Cardiac fibroblast (primary cell): ENCODE measurements at regions not wholly inside any gene's neighbourhood (a gene's known extent, or its start where the extent isn't known, plus 50 kb on each side); places are given as distances from the start of the nearest gene placed in this dataset.

Experiments used
- DNase-seq, 2 donors: peaks; one replicate each; pipeline versions ENCODE4 v3.0.0 to v3.0.0-alpha.2; 2010; ENCODE audit warnings: low read depth in 2 of 2
- H3K4me3 ChIP-seq, 2 donors: replicated peaks in 1 of 2; 1 replicate in 1 of 2; 2 replicates in 1 of 2; pipeline ENCODE4 v1.5.1; 2011; ENCODE audit warnings: low read depth in 2 of 2, low read length in 2 of 2, mild to moderate bottlenecking in 2 of 2, moderate library complexity in 1 of 2
- TF ChIP-seq, protein P1 (sequence below): IDR thresholded peaks from one replicate; pipeline ENCODE4 v1.5.1; 2011; ENCODE audit warnings: low read depth, mild to moderate bottlenecking, low read length, inconsistent platforms

DNA sequence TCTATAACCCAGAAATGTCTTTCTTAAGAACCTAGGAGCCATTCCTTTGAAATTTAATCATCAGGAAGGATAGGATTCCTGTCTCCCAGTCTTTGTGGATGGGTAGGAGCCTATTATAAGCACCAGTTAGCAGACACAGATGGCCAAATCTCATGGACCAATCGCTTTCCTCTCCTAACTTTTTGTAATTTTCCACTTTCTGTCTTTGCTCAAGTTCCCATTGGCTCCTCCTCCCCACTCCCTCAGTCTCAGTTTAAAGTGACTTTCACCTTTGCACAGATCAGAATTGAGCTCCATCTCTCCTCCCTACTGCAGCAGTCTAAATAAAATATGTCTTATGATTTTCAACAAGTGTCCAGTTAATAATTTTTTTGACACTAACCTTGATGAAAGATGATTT is 192.3 kb downstream of the HS3ST3A1 start:
- no peak overlapping the region for H3K4me3 ChIP-seq
- TF ChIP-seq, protein P1, sequence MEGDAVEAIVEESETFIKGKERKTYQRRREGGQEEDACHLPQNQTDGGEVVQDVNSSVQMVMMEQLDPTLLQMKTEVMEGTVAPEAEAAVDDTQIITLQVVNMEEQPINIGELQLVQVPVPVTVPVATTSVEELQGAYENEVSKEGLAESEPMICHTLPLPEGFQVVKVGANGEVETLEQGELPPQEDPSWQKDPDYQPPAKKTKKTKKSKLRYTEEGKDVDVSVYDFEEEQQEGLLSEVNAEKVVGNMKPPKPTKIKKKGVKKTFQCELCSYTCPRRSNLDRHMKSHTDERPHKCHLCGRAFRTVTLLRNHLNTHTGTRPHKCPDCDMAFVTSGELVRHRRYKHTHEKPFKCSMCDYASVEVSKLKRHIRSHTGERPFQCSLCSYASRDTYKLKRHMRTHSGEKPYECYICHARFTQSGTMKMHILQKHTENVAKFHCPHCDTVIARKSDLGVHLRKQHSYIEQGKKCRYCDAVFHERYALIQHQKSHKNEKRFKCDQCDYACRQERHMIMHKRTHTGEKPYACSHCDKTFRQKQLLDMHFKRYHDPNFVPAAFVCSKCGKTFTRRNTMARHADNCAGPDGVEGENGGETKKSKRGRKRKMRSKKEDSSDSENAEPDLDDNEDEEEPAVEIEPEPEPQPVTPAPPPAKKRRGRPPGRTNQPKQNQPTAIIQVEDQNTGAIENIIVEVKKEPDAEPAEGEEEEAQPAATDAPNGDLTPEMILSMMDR = no peak
- DNase-seq = no peak

DNA sequence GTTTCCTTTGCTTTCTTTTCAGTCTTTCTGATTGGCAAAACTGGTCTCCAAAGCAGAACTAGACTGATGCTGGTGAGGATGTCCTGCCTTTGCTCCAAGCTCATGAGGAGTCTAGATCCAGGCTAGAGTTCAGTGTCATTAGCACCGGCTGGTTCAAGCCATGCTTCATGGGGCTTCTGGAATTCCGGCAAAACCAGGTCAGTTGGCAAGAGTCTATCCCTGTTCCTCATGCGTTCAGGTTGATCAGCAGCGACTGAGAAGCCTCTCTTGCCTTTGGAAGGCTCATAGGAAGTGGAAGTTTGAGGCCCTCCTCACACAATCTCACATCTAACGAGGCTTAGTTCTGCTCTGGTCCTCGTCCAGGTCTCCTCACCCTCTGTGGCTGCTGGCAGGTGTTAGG is 194.3 kb downstream of the HS3ST3A1 start:
- TF ChIP-seq, protein P1 = no peak
- no peak for DNase-seq
- no peak overlapping the region for H3K4me3 ChIP-seq

- DNase-seq = no peak
- TF ChIP-seq, protein P1 = no peak
- no peak overlapping the region for H3K4me3 ChIP-seq
Measured at GRCh38 chr17:13405807-13406206, 195.9 kb downstream of the HS3ST3A1 start.

GRCh38 chr17:13405080-13405479 is 196.6 kb downstream of the HS3ST3A1 start:
- H3K4me3 ChIP-seq = no peak overlapping the region
- no peak for DNase-seq
- TF ChIP-seq, protein P1 = no peak

DNA sequence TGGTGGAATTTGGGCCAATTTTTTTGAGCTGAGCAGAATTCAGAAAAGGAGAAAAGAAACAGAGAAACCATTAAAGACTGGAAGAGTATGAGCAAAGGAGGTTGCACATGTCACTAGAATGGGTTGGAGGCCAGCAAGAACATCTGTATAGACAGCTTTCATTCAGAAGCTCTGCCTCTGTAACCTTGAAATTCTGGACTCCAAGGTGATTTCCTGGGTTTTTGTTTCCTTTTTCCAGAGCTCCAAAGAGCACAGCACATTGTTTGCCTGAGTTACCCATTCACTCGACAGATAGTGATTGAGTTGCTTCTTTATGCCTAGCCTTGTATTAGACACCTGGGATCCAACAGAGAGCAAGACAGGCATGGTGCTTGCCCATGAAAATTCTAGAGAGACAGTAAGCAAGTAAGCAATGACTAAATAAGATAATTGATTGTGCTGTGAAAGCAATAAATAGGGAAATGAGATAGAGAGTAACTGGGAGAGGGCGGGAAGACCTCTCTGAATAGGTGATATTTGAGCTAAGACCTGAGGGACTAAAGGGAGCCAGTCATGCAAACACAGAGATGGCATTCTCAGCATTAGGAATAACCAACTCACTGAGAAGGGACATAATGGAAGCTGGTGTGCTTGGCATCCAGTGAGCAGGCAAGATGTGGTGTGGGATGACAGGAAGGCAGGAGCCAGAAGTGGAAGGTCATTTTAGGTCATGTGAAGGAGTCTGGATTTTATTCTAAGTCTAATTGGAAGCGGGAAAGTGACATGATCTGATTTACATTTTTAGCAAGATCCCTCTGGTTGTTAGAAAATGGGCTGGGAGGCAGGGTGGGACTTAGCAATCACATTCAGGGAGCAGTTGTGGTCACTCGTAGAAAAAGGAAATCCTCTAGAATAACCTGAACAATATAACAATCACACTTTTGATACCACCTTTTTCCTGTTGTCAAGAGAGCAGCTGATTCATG is 197.5 kb downstream of the HS3ST3A1 start:
- no peak for DNase-seq
- TF ChIP-seq, protein P1 = no peak
- H3K4me3 ChIP-seq = no peak overlapping the region

DNA sequence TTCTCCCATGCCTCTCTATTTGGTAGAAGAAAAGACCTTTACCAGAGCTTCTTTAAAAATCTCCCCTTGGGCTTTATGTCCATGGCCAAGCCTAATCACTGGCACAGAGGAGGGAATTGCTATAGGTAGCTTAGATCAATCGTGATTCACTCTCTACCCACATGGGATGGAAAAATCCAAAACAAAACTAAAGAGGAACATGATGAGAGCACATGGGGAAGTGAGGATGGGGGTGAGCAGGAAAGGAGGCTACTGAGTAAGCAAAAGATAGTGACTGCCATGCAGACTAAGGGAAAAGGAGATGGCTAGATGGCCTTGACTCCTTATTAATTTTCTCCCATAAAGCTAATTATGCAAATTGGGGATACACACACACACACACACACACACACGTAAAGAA is 201.2 kb downstream of the HS3ST3A1 start:
- no peak for DNase-seq
- no peak overlapping the region for H3K4me3 ChIP-seq
- TF ChIP-seq, protein P1 = no peak

DNA sequence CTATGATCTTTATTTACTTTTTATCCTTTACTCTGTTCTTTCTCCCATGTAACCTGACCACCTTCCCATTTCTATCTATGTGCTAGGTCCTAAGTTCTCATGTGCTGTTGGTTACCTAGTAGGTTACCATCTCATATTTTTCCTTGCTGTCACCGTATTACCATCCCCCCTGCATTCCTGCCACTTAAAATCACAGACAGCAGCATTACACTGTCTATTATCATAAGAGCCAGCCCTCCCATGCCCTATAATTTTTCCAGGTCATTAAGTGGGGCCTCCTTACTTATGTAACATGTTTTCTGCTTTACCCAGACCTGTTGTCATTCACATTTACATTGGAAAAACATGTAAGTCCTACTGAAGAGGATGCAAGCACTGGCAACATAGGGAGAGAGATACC is 202.9 kb downstream of the HS3ST3A1 start:
- no peak overlapping the region for H3K4me3 ChIP-seq
- TF ChIP-seq, protein P1 = no peak
- DNase-seq = no peak
